Fibroblast of lung (primary cell): ENCODE measurements at regions not wholly inside any gene's neighbourhood (a gene's known extent, or its start where the extent isn't known, plus 50 kb on each side); places are given as distances from the start of the nearest gene placed in this dataset.

Experiments used
- DNase-seq, 2 donors: peaks; one replicate each; pipeline versions ENCODE4 v3.0.0 to v3.0.0-alpha.2; 2010; ENCODE audit warnings: low read depth in 2 of 2
- H2AFZ ChIP-seq: 2 replicates; pipeline ENCODE4 v1.5.1; 2012; ENCODE audit warnings: low read length, control low read depth, inconsistent platforms
- H3K27ac ChIP-seq: 2 replicates; pipeline ENCODE4 v1.5.1; 2011; ENCODE audit warnings: low read length, control low read depth; ENCODE audit not compliant: insufficient read depth
- H3K27me3 ChIP-seq: 2 replicates; pipeline ENCODE4 v1.5.1; 2011; ENCODE audit warnings: mild to moderate bottlenecking, low read length; ENCODE audit not compliant: control insufficient read depth, insufficient read depth
- H3K36me3 ChIP-seq: 2 replicates; pipeline ENCODE4 v1.5.1; 2011; ENCODE audit warnings: low read length; ENCODE audit not compliant: control insufficient read depth, insufficient read depth
- H3K4me1 ChIP-seq: 2 replicates; pipeline ENCODE4 v1.5.1; 2011; ENCODE audit warnings: low read length; ENCODE audit not compliant: control insufficient read depth, insufficient read depth; ENCODE audit errors: extremely low read depth
- H3K4me2 ChIP-seq: 2 replicates; pipeline ENCODE4 v1.5.1; 2011; ENCODE audit warnings: low read length, control low read depth; ENCODE audit not compliant: insufficient read depth; ENCODE audit errors: extremely low read depth
- H3K4me3 ChIP-seq, 4 experiments: fragments of 200-600 bp in 1 of 4; sonication (generic) in 1 of 4; replicated peaks in 1 of 4; 2 replicates each; pipeline ENCODE4 v1.5.1; 2011 to 2016; ENCODE audit warnings: low read length in 4 of 4, low read depth in 3 of 4, mild to moderate bottlenecking in 3 of 4, control low read depth in 2 of 4, inconsistent platforms in 1 of 4, mixed read lengths in 1 of 4; ENCODE audit not compliant: insufficient read depth in 1 of 4; ENCODE audit errors: control extremely low read depth in 1 of 4
- H3K79me2 ChIP-seq: 2 replicates; pipeline ENCODE4 v1.5.1; 2012; ENCODE audit warnings: mild to moderate bottlenecking, low read length, inconsistent platforms; ENCODE audit not compliant: control insufficient read depth, insufficient read depth
- H3K9ac ChIP-seq: 2 replicates; pipeline ENCODE4 v1.5.1; 2011; ENCODE audit warnings: mild to moderate bottlenecking, low read length, control low read depth; ENCODE audit not compliant: insufficient read depth
- H3K9me3 ChIP-seq: 2 replicates; pipeline ENCODE4 v1.5.1; 2012; ENCODE audit warnings: low read depth, low read length; ENCODE audit not compliant: control insufficient read depth, insufficient read depth
- H4K20me1 ChIP-seq: 2 replicates; pipeline ENCODE4 v1.5.1; 2011; ENCODE audit warnings: low read length; ENCODE audit not compliant: control insufficient read depth, insufficient read depth; ENCODE audit errors: extremely low read depth
- EZH2 ChIP-seq: IDR thresholded peaks from 2 replicates; pipeline ENCODE4 v1.5.1; 2012; ENCODE audit warnings: low read length, control low read depth, mild to moderate bottlenecking; ENCODE audit errors: missing control alignments
- TF ChIP-seq, protein P1 (sequence below), 2 donors: IDR thresholded peaks in 1 of 2; conservative IDR thresholded peaks in 1 of 2; 1 replicate in 1 of 2; 2 replicates in 1 of 2; pipeline ENCODE4 v1.5.1; 2011 to 2012; ENCODE audit warnings: low read length in 2 of 2, control low read depth in 1 of 2, inconsistent platforms in 1 of 2, low read depth in 1 of 2, mild to moderate bottlenecking in 1 of 2

GRCh38 chr5:145233461-145233860 lies 601.7 kb downstream of the PRELID2 start:
- H3K9ac ChIP-seq, result no peak overlapping the region
- TF ChIP-seq EZH2, result no peak
- TF ChIP-seq, protein P1, sequence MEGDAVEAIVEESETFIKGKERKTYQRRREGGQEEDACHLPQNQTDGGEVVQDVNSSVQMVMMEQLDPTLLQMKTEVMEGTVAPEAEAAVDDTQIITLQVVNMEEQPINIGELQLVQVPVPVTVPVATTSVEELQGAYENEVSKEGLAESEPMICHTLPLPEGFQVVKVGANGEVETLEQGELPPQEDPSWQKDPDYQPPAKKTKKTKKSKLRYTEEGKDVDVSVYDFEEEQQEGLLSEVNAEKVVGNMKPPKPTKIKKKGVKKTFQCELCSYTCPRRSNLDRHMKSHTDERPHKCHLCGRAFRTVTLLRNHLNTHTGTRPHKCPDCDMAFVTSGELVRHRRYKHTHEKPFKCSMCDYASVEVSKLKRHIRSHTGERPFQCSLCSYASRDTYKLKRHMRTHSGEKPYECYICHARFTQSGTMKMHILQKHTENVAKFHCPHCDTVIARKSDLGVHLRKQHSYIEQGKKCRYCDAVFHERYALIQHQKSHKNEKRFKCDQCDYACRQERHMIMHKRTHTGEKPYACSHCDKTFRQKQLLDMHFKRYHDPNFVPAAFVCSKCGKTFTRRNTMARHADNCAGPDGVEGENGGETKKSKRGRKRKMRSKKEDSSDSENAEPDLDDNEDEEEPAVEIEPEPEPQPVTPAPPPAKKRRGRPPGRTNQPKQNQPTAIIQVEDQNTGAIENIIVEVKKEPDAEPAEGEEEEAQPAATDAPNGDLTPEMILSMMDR (conservative IDR thresholded peaks at IDR 0.05 in 1 of 2, IDR thresholded peaks at IDR 0.05 in 1 of 2; ENCODE audit: low read depth in 1 of 2, low read length in 2 of 2), result no peak

DNA sequence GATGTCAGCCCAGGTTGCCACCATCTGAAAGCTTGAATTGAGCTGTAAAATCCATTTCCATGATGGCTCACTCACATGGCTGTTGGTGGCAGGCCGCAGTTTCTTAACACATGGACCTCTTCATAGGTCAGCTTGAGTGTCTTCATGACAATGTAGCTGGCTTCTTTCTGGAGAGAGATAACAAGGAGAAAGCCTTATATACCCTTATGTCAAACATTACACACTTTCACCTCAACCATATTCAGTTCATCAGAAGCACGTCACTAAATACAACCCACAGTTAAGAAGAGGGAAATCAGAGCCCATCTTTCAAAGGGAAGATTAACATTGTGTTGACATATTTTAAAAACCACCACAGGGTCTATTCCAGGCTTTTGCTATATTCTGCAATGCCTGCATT lies 604.4 kb downstream of the PRELID2 start:
- TF ChIP-seq EZH2, result no peak
- TF ChIP-seq, protein P1 (conservative IDR thresholded peaks at IDR 0.05 in 1 of 2, IDR thresholded peaks at IDR 0.05 in 1 of 2; ENCODE audit: low read depth in 1 of 2, low read length in 2 of 2), result no peak
- no peak for DNase-seq
- H4K20me1 ChIP-seq, result no peaks in the 10 kb centered on the region
- no peak overlapping the region for H3K27ac ChIP-seq
- H3K79me2 ChIP-seq, result no peaks in the 10 kb centered on the region
- H3K9ac ChIP-seq, result no peak overlapping the region
- H3K27me3 ChIP-seq, result no peaks in the 10 kb centered on the region
- H3K4me2 ChIP-seq, result no peak overlapping the region
- H3K4me1 ChIP-seq, result no peaks in the 10 kb centered on the region
- H3K4me3 ChIP-seq, result no peak overlapping the region
- no peaks in the 10 kb centered on the region for H3K36me3 ChIP-seq
- no peaks in the 10 kb centered on the region for H3K9me3 ChIP-seq
- H2AFZ ChIP-seq, result no peak overlapping the region

More at GRCh38 chr5:145233461-145233860, 601.7 kb downstream of the PRELID2 start:
- Histone ChIP-seq H3K36me3 (no peaks in the 10 kb centered on the region), H3K27me3 (no peaks in the 10 kb centered on the region), H3K27ac (no peak overlapping the region), H3K4me3 (no peak overlapping the region), H3K9me3 (no peaks in the 10 kb centered on the region), H3K79me2 (no peaks in the 10 kb centered on the region), H3K4me1 (no peaks in the 10 kb centered on the region), H4K20me1 (no peaks in the 10 kb centered on the region), H2AFZ (no peak overlapping the region), H3K4me2 (no peak overlapping the region)
- no peak for DNase-seq

DNA sequence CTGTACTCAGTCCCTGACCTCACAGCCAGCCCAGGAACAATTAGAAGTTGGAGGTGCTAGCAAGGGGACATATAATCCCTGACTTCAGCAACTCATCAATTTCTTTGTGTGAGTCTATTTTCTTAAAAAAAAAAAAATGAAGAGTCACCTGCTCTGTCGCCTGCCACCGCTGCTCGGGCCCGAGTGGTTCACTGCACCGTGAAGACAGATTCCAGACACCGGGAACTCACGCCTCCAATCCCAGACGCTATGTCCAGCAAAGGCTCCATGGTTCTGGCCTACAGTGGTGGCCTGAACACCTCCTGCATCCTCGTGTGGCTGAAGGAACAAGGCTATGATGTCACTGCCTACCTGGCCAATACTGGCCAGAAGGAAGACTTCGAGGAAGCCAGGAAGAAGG lies 606.6 kb downstream of the PRELID2 start:
- TF ChIP-seq EZH2, result no peak
- TF ChIP-seq, protein P1 (conservative IDR thresholded peaks at IDR 0.05 in 1 of 2, IDR thresholded peaks at IDR 0.05 in 1 of 2; ENCODE audit: low read depth in 1 of 2, low read length in 2 of 2), result no peak
- Histone ChIP-seq H3K9ac (no peak overlapping the region), H3K4me3 (no peak overlapping the region), H3K27me3 (no peaks in the 10 kb centered on the region), H2AFZ (no peak overlapping the region), H3K4me2 (no peak overlapping the region), H3K27ac (no peak overlapping the region), H3K9me3 (no peaks in the 10 kb centered on the region), H3K36me3 (no peaks in the 10 kb centered on the region), H4K20me1 (no peaks in the 10 kb centered on the region), H3K79me2 (no peaks in the 10 kb centered on the region), H3K4me1 (no peaks in the 10 kb centered on the region)
- no peak for DNase-seq
